Brain microvascular endothelial cell (primary cell): ENCODE measurements at regions not wholly inside any gene's neighbourhood (a gene's known extent, or its start where the extent isn't known, plus 50 kb on each side); places are given as distances from the start of the nearest gene placed in this dataset.

ENCODE experiments used
- DNase-seq: peaks from one replicate; pipeline ENCODE4 v3.0.0-alpha.2; 2020
- H3K27ac ChIP-seq: fragments of 250-450 bp; sonication (Bioruptor Pico); 2 replicates; pipeline ENCODE4 v1.5.1; 2020; ENCODE audit warnings: mild to moderate bottlenecking, moderate library complexity
- H3K27me3 ChIP-seq: fragments of 250-450 bp; sonication (Bioruptor Pico); replicated peaks from 2 replicates; pipeline ENCODE4 v1.5.1; 2020; ENCODE audit warnings: mild to moderate bottlenecking
- H3K36me3 ChIP-seq: fragments of 250-450 bp; sonication (Bioruptor Pico); replicated peaks from 2 replicates; pipeline ENCODE4 v1.5.1; 2020; ENCODE audit warnings: mild to moderate bottlenecking
- H3K4me3 ChIP-seq: 2 replicates; pipeline ENCODE4 v1.5.1; 2011; ENCODE audit warnings: low read depth, mild to moderate bottlenecking, control low read depth, low read length, moderate library complexity
- CTCF ChIP-seq: IDR thresholded peaks from 2 replicates; pipeline ENCODE4 v1.5.1; 2011; ENCODE audit warnings: low read depth, mild to moderate bottlenecking, moderate library complexity, low read length, control low read depth, inconsistent platforms; ENCODE audit errors: missing control alignments
- in situ Hi-C: cut with HindIII; loops from 2 replicates; pipeline ENCODE4 v1.10.0; 2017; ENCODE audit warnings: low sequenced_read_pairs, low pct_ligation_motif_present

DNA sequence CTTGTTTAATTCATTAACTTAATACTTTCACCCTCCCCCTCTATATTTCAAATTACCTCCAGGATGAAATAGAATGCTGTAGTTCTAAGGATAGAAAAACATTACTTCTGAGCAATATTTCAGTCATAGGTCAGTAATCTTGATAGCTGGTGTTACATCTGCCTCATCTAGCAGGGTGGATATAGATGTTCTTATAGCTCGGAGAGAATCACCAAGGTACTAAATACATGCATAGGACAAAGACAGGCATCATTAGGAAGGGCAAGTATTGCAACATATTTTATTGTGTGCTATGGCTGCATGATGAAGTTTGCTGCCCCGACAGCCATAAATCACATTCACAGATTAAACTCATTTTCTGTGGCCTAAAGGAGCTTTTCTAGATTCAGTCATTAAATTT, 601.0 kb downstream of the FGF9 start:
- Histone ChIP-seq H3K4me3 (no peak overlapping the region), H3K27me3 (no peaks in the 10 kb centered on the region), H3K36me3 (no peaks in the 10 kb centered on the region), H3K27ac (no peak overlapping the region)
- no peak for TF ChIP-seq CTCF
- DNase-seq, result no peak
- in situ Hi-C loops, result no loop called here

GRCh38 chr13:22275393-22275792, 604.5 kb downstream of the FGF9 start:
- in situ Hi-C loops, result no loop called here
- DNase-seq, result no peak

GRCh38 chr13:22276616-22277015, 605.7 kb downstream of the FGF9 start:
- in situ Hi-C loops, result no loop called here
- no peak overlapping the region for H3K4me3 ChIP-seq

More at GRCh38 chr13:22275393-22275792, 604.5 kb downstream of the FGF9 start:
- Histone ChIP-seq H3K4me3 (no peak overlapping the region), H3K36me3 (no peaks in the 10 kb centered on the region), H3K27me3 (no peaks in the 10 kb centered on the region), H3K27ac (no peak overlapping the region)
- TF ChIP-seq CTCF, result no peak

DNA sequence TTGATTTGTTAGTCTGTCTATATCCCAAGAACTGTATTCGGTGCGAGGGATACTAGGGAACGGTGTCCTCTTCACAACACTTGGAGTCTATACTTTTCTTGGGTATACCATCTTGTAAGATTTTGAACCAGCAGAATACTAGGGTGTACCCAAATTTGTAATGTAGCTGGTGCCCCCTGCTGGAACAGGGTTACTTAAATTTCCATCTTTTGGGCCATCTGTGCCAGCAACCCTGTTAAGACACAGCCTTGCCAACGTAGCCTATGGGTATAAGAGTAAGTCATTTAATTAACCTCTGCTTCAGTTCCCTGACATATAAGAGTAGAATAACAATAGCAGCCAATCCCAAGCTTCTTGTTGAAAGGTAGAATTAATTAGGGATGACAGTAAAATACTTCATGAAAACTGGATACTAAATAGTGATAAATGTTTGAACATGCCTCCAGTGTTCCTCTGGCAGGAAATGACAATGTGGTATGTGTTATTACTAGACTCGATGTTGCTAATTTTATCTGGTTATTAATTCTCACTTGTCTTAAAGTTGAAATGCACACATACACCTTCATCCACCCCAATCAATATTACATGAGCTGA, 607.6 kb downstream of the FGF9 start:
- Histone ChIP-seq H3K36me3 (no peaks in the 10 kb centered on the region), H3K27me3 (no peaks in the 10 kb centered on the region), H3K4me3 (no peak overlapping the region), H3K27ac (no peak overlapping the region)
- TF ChIP-seq CTCF, result no peak
- in situ Hi-C loops, result no loop called here
- no peak for DNase-seq

More at GRCh38 chr13:22276616-22277015, 605.7 kb downstream of the FGF9 start:
- H3K27me3 ChIP-seq, result no peaks in the 10 kb centered on the region
- no peaks in the 10 kb centered on the region for H3K36me3 ChIP-seq
- DNase-seq, result no peak
- TF ChIP-seq CTCF, result no peak
- H3K27ac ChIP-seq, result no peak overlapping the region

- no peaks in the 10 kb centered on the region for H3K36me3 ChIP-seq
- no peak overlapping the region for H3K4me3 ChIP-seq
- no peak for TF ChIP-seq CTCF
- in situ Hi-C loops, result no loop called here
- H3K27ac ChIP-seq, result no peak overlapping the region
- DNase-seq, result no peak
- no peaks in the 10 kb centered on the region for H3K27me3 ChIP-seq
Observed at GRCh38 chr13:22285867-22286266, 615.0 kb downstream of the FGF9 start.

- Histone ChIP-seq H3K27me3 (no peaks in the 10 kb centered on the region), H3K36me3 (no peaks in the 10 kb centered on the region), H3K4me3 (no peak overlapping the region), H3K27ac (no peak overlapping the region)
- TF ChIP-seq CTCF, result no peak
- in situ Hi-C loops, result no loop called here
- DNase-seq, result no peak
Observed at GRCh38 chr13:22286338-22286737, 615.5 kb downstream of the FGF9 start.
